H9 (cell line): ENCODE measurements at regions not wholly inside any gene's neighbourhood (a gene's known extent, or its start where the extent isn't known, plus 50 kb on each side); places are given as distances from the start of the nearest gene placed in this dataset.

Experiments used
- DNase-seq: peaks from one replicate; pipeline ENCODE4 v3.0.0-alpha.2; 2017
- H2AFZ ChIP-seq: one replicate; pipeline ENCODE4 v1.6.1; 2013; ENCODE audit warnings: mild to moderate bottlenecking, low read length, control low read depth, moderate library complexity
- H2AK5ac ChIP-seq: 2 replicates; pipeline ENCODE4 v1.6.1; 2013; ENCODE audit warnings: low read length, control low read depth, mixed read lengths; ENCODE audit not compliant: insufficient read length
- H2BK120ac ChIP-seq: one replicate; pipeline ENCODE4 v1.6.1; 2013; ENCODE audit warnings: low read depth, mild to moderate bottlenecking, low read length, control low read depth, inconsistent platforms; ENCODE audit not compliant: poor library complexity, severe bottlenecking
- H2BK12ac ChIP-seq: 2 replicates; pipeline ENCODE4 v1.6.1; 2013; ENCODE audit warnings: low read length, control low read depth, mixed read lengths, low read depth; ENCODE audit not compliant: insufficient read length
- H2BK15ac ChIP-seq: 2 replicates; pipeline ENCODE4 v1.6.1; 2013; ENCODE audit warnings: low read depth, low read length, control low read depth
- H2BK20ac ChIP-seq: one replicate; pipeline ENCODE4 v1.6.1; 2013; ENCODE audit warnings: low read depth, mild to moderate bottlenecking, low read length, control low read depth, inconsistent platforms; ENCODE audit not compliant: poor library complexity, severe bottlenecking
- H2BK5ac ChIP-seq: 2 replicates; pipeline ENCODE4 v1.6.1; 2013; ENCODE audit warnings: low read length, control low read depth, mixed read lengths; ENCODE audit not compliant: insufficient read length
- H3K14ac ChIP-seq: 2 replicates; pipeline ENCODE4 v1.6.1; 2013; ENCODE audit warnings: low read length, control low read depth; ENCODE audit not compliant: insufficient read depth
- H3K18ac ChIP-seq: 2 replicates; pipeline ENCODE4 v1.6.1; 2013; ENCODE audit warnings: low read depth, mild to moderate bottlenecking, mixed read lengths, low read length, control low read depth; ENCODE audit not compliant: insufficient read length
- H3K23ac ChIP-seq: 2 replicates; pipeline ENCODE4 v1.6.1; 2013; ENCODE audit warnings: low read length, control low read depth, mixed read lengths, low read depth; ENCODE audit not compliant: insufficient read length
- H3K23me2 ChIP-seq: 2 replicates; pipeline ENCODE4 v1.6.1; 2013; ENCODE audit warnings: low read depth, mild to moderate bottlenecking, mixed read lengths, low read length, control low read depth; ENCODE audit not compliant: insufficient read length, poor library complexity, severe bottlenecking
- H3K27ac ChIP-seq: 2 replicates; pipeline ENCODE4 v1.5.1; 2013; ENCODE audit warnings: low read length, control low read depth, mixed read lengths, low read depth; ENCODE audit not compliant: insufficient read length
- H3K27me3 ChIP-seq: 2 replicates; pipeline ENCODE4 v1.6.1; 2013; ENCODE audit warnings: low read length, control low read depth, inconsistent platforms; ENCODE audit not compliant: insufficient read depth
- H3K4ac ChIP-seq: 2 replicates; pipeline ENCODE4 v1.6.1; 2013; ENCODE audit warnings: low read depth, mild to moderate bottlenecking, control low read depth, inconsistent platforms, low read length, moderate library complexity
- H3K4me1 ChIP-seq: 2 replicates; pipeline ENCODE4 v1.6.1; 2013; ENCODE audit warnings: low read length, control low read depth, inconsistent platforms; ENCODE audit not compliant: insufficient read depth
- H3K4me2 ChIP-seq: 2 replicates; pipeline ENCODE4 v1.6.1; 2013; ENCODE audit warnings: low read length, control low read depth, mixed read lengths; ENCODE audit not compliant: insufficient read length, insufficient read depth
- H3K56ac ChIP-seq: 2 replicates; pipeline ENCODE4 v1.6.1; 2013; ENCODE audit warnings: low read depth, mild to moderate bottlenecking, mixed read lengths, low read length, control low read depth; ENCODE audit not compliant: insufficient read length
- H3K79me1 ChIP-seq: 2 replicates; pipeline ENCODE4 v1.6.1; 2013; ENCODE audit warnings: low read depth, mild to moderate bottlenecking, moderate library complexity, low read length, control low read depth, inconsistent platforms; ENCODE audit not compliant: insufficient read depth, poor library complexity, severe bottlenecking
- H3K79me2 ChIP-seq: 2 replicates; pipeline ENCODE4 v1.6.1; 2013; ENCODE audit warnings: low read length, control low read depth, inconsistent platforms; ENCODE audit not compliant: insufficient read depth
- H3K9ac ChIP-seq: 2 replicates; pipeline ENCODE4 v1.6.1; 2013; ENCODE audit warnings: low read length, control low read depth, mixed read lengths; ENCODE audit not compliant: insufficient read length; ENCODE audit errors: extremely low read depth
- H3K9me3 ChIP-seq: one replicate; pipeline ENCODE4 v1.6.1; 2013; ENCODE audit warnings: low read depth, low read length, inconsistent platforms; ENCODE audit not compliant: control insufficient read depth
- H3T11ph ChIP-seq: one replicate; pipeline ENCODE4 v1.6.1; 2013; ENCODE audit warnings: mild to moderate bottlenecking, low read length, control low read depth, inconsistent platforms
- H4K20me1 ChIP-seq: one replicate; pipeline ENCODE4 v1.6.1; 2013; ENCODE audit not compliant: control insufficient read depth, insufficient read length, insufficient read depth
- H4K5ac ChIP-seq: 2 replicates; pipeline ENCODE4 v1.6.1; 2013; ENCODE audit warnings: low read depth, mild to moderate bottlenecking, mixed read lengths, low read length, control low read depth; ENCODE audit not compliant: insufficient read length
- H4K8ac ChIP-seq: replicated peaks from 2 replicates; pipeline ENCODE4 v1.6.1; 2013; ENCODE audit warnings: low read length, control low read depth, mixed read lengths, low read depth; ENCODE audit not compliant: insufficient read length
- H4K91ac ChIP-seq: 2 replicates; pipeline ENCODE4 v1.6.1; 2013; ENCODE audit warnings: low read depth, mild to moderate bottlenecking, moderate library complexity, mixed read lengths, low read length, control low read depth; ENCODE audit not compliant: insufficient read length
- H3K27ac Mint-ChIP-seq, 3 experiments: 2 replicates in 2 of 3; 3 replicates in 1 of 3; pipeline ENCODE4 v1.8.0; 2020 to 2021; ENCODE audit warnings: mixed read lengths in 3 of 3, mild to moderate bottlenecking in 1 of 3, moderate library complexity in 1 of 3
- H3K27me3 Mint-ChIP-seq: 2 replicates; pipeline ENCODE4 v1.8.0; 2021; ENCODE audit warnings: low read depth, mild to moderate bottlenecking, moderate library complexity, mixed read lengths
- H3K36me3 Mint-ChIP-seq, 3 experiments: 2 replicates in 2 of 3; 3 replicates in 1 of 3; pipeline ENCODE4 v1.8.0; 2020 to 2021; ENCODE audit warnings: low read depth in 3 of 3, mixed read lengths in 3 of 3; ENCODE audit not compliant: insufficient read depth in 1 of 3
- H3K4me1 Mint-ChIP-seq, 2 experiments: 2 replicates each; pipeline ENCODE4 v1.8.0; 2020; ENCODE audit warnings: mixed read lengths in 2 of 2
- H3K4me3 Mint-ChIP-seq, 2 experiments: 2 replicates in 1 of 2; 3 replicates in 1 of 2; pipeline ENCODE4 v1.8.0; 2020 to 2021; ENCODE audit warnings: mild to moderate bottlenecking in 2 of 2, mixed read lengths in 2 of 2, moderate library complexity in 1 of 2
- H3K9me3 Mint-ChIP-seq, 2 experiments: 2 replicates in 1 of 2; 3 replicates in 1 of 2; pipeline ENCODE4 v1.8.0; 2020; ENCODE audit warnings: mild to moderate bottlenecking in 2 of 2, mixed read lengths in 2 of 2, moderate library complexity in 1 of 2
- WGBS: extraction: QIAGEN DNeasy Blood & Tissue Kit; methylation state at CpG from one replicate; pipeline ENCODE4 v1.1.7; 2013; ENCODE audit warnings: missing lambda C conversion rate, low lambda C conversion rate, mixed read lengths; ENCODE audit not compliant: insufficient read length; ENCODE audit errors: extremely low coverage; 5-methylcytosine and 5-hydroxymethylcytosine counted together
- TF ChIP-seq, protein P1 (sequence below): fragments of 200-600 bp; sonication (generic); conservative IDR thresholded peaks from 3 replicates; pipeline ENCODE4 v1.8.0; 2021; ENCODE audit warnings: antibody characterized with exemption, mild to moderate bottlenecking

GRCh38 chr6:45718131-45718530 is 297.5 kb downstream of the CLIC5 start:
- Histone ChIP-seq H4K8ac (no peak overlapping the region), H3K4ac (no peak overlapping the region), H4K5ac (no peak overlapping the region), H2BK15ac (no peak overlapping the region), H2BK20ac (no peak overlapping the region), H4K20me1 (no peaks in the 10 kb centered on the region), H2AK5ac (no peak overlapping the region), H3K27me3 (no peaks in the 10 kb centered on the region), H3K27ac (no peak overlapping the region), H3K56ac (no peak overlapping the region), H3K23ac (no peak overlapping the region), H2BK5ac (no peak overlapping the region), H3K4me1 (no peaks in the 10 kb centered on the region), H3K79me1 (no peaks in the 10 kb centered on the region), H3K9me3 (no peaks in the 10 kb centered on the region), H4K91ac (no peak overlapping the region), H3K79me2 (no peaks in the 10 kb centered on the region), H2AFZ (no peak overlapping the region), H3K9ac (no peak overlapping the region), H3K23me2 (no peaks in the 10 kb centered on the region), H3K4me2 (no peak overlapping the region), H2BK12ac (no peak overlapping the region), H2BK120ac (no peak overlapping the region), H3K14ac (no peak overlapping the region), H3K18ac (no peak overlapping the region), H3T11ph (no peak overlapping the region)
- Mint-ChIP-seq H3K27me3 (peaks cover 1% of the 10 kb centered on the region), H3K9me3 (peaks cover 0 to 5% of the 10 kb centered on the region in 2 experiments; a peak in 2 of 5 replicates), H3K27ac (no peak overlapping the region), H3K4me3 (no peak overlapping the region), H3K36me3 (no peaks in the 10 kb centered on the region), H3K4me1 (peaks cover 8% of the 10 kb centered on the region in 2 experiments)
- DNase-seq = no peak
- TF ChIP-seq, protein P1, sequence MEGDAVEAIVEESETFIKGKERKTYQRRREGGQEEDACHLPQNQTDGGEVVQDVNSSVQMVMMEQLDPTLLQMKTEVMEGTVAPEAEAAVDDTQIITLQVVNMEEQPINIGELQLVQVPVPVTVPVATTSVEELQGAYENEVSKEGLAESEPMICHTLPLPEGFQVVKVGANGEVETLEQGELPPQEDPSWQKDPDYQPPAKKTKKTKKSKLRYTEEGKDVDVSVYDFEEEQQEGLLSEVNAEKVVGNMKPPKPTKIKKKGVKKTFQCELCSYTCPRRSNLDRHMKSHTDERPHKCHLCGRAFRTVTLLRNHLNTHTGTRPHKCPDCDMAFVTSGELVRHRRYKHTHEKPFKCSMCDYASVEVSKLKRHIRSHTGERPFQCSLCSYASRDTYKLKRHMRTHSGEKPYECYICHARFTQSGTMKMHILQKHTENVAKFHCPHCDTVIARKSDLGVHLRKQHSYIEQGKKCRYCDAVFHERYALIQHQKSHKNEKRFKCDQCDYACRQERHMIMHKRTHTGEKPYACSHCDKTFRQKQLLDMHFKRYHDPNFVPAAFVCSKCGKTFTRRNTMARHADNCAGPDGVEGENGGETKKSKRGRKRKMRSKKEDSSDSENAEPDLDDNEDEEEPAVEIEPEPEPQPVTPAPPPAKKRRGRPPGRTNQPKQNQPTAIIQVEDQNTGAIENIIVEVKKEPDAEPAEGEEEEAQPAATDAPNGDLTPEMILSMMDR = no peak
- no CpG with 5 or more reads among the region's 3 CpGs for WGBS
